ENCODE measurements at regions not wholly inside any gene's neighbourhood (a gene's known extent, or its start where the extent isn't known, plus 50 kb on each side); places are given as distances from the start of the nearest gene placed in this dataset.

GRCh38 chr7:17427924-17428323, 129.5 kb downstream of the AHR start:
- no peak for TF ChIP-seq SIN3A (IDR thresholded peaks at IDR 0.05; ENCODE audit: borderline replicate concordance, low read depth, low read length)
- TF ChIP-seq CTCF (IDR thresholded peaks at IDR 0.05): no peak
- TF ChIP-seq POLR2AphosphoS5 (IDR thresholded peaks at IDR 0.05; ENCODE audit: low read depth, low read length): no peak
- no peak for TF ChIP-seq TCF12 (IDR thresholded peaks at IDR 0.05)

Data from SK-N-SH (cell line).